IMR-90 (cell line): ENCODE measurements at regions not wholly inside any gene's neighbourhood (a gene's known extent, or its start where the extent isn't known, plus 50 kb on each side); places are given as distances from the start of the nearest gene placed in this dataset.

ENCODE experiments used
- ATAC-seq: fragments of 200-7000 bp; cut with Tn5 transposase; 2 replicates; pipeline ENCODE4 v1.9.1; 2020; ENCODE audit warnings: low read depth, mild to moderate bottlenecking, moderate library complexity
- BruUV-seq: library from RNA; stranded (reverse); fragments of 400-500 nt; replicated peaks from 2 replicates; lab custom pipeline; 2021; lab: Mats Ljungman, UMichigan
- CTCF ChIA-PET: fragments of 300-600 bp; formaldehyde crosslinking; extraction: SDS; loops from one replicate; lab custom pipeline; 2021; ENCODE audit warnings: antibody characterized with exemption; lab: Yijun Ruan, JAX
- POLR2A ChIA-PET: fragments of 300-600 bp; sonication (Branson Sonifier 250); formaldehyde crosslinking; loops from one replicate; lab custom pipeline; 2022; ENCODE audit warnings: antibody characterized with exemption; ENCODE audit not compliant: unreplicated experiment; lab: Charles Lee
- DNase-seq: peaks from one replicate; pipeline ENCODE4 v3.0.0; 2013
- H2AFZ ChIP-seq: replicated peaks from 2 replicates; pipeline ENCODE3; 2013; ENCODE audit warnings: low read length, mild to moderate bottlenecking; ENCODE audit not compliant: poor library complexity
- H2AK5ac ChIP-seq: 2 replicates; pipeline ENCODE4 v1.6.1; 2013; ENCODE audit warnings: low read depth, low read length, inconsistent platforms
- H2AK9ac ChIP-seq: replicated peaks from 2 replicates; pipeline ENCODE3; 2013; ENCODE audit warnings: mild to moderate bottlenecking, low read depth, low read length, moderate library complexity; ENCODE audit not compliant: poor library complexity
- H2BK120ac ChIP-seq: 2 replicates; pipeline ENCODE4 v1.6.1; 2013; ENCODE audit warnings: low read depth, low read length, inconsistent platforms
- H2BK15ac ChIP-seq: 3 replicates; pipeline ENCODE4 v1.6.1; 2013; ENCODE audit warnings: low read depth, low read length, inconsistent platforms
- H2BK20ac ChIP-seq: 2 replicates; pipeline ENCODE4 v1.6.1; 2013; ENCODE audit warnings: low read depth, mild to moderate bottlenecking, inconsistent platforms, low read length, moderate library complexity
- H2BK5ac ChIP-seq: 2 replicates; pipeline ENCODE4 v1.6.1; 2013; ENCODE audit warnings: mild to moderate bottlenecking, low read depth, low read length, inconsistent platforms; ENCODE audit not compliant: poor library complexity, severe bottlenecking
- H3K14ac ChIP-seq: replicated peaks from 2 replicates; pipeline ENCODE4 v1.6.1; 2013; ENCODE audit warnings: low read depth, low read length, inconsistent platforms
- H3K18ac ChIP-seq: 2 replicates; pipeline ENCODE4 v1.6.1; 2013; ENCODE audit warnings: low read depth, low read length, control low read depth
- H3K23ac ChIP-seq: 2 replicates; pipeline ENCODE4 v1.6.1; 2013; ENCODE audit warnings: low read depth, low read length, inconsistent platforms
- H3K27ac ChIP-seq: 2 replicates; pipeline ENCODE4 v1.5.1; 2013; ENCODE audit warnings: mild to moderate bottlenecking, control low read depth, low read length; ENCODE audit not compliant: insufficient read depth
- H3K27me3 ChIP-seq: 2 replicates; pipeline ENCODE4 v1.6.1; 2013; ENCODE audit warnings: low read length; ENCODE audit not compliant: control insufficient read depth, insufficient read depth
- H3K36me3 ChIP-seq: 2 replicates; pipeline ENCODE4 v1.6.1; 2013; ENCODE audit warnings: low read length, mixed read lengths; ENCODE audit not compliant: control insufficient read depth, insufficient read depth
- H3K4ac ChIP-seq: 2 replicates; pipeline ENCODE4 v1.6.1; 2013; ENCODE audit warnings: low read depth, low read length, inconsistent platforms
- H3K4me1 ChIP-seq: 2 replicates; pipeline ENCODE4 v1.6.1; 2013; ENCODE audit warnings: low read length, mixed read lengths; ENCODE audit not compliant: control insufficient read depth, insufficient read depth
- H3K4me2 ChIP-seq: 2 replicates; pipeline ENCODE4 v1.6.1; 2013; ENCODE audit warnings: low read depth, mild to moderate bottlenecking, control low read depth, low read length, moderate library complexity
- H3K4me3 ChIP-seq: 2 replicates; pipeline ENCODE4 v1.5.1; 2013; ENCODE audit warnings: low read depth, mild to moderate bottlenecking, control low read depth, low read length, moderate library complexity; ENCODE audit not compliant: insufficient read depth
- H3K56ac ChIP-seq: 2 replicates; pipeline ENCODE4 v1.6.1; 2013; ENCODE audit warnings: low read length, inconsistent platforms; ENCODE audit not compliant: insufficient read depth; ENCODE audit errors: extremely low read depth
- H3K79me1 ChIP-seq, 2 experiments: 2 replicates each; pipeline ENCODE4 v1.6.1; 2013; ENCODE audit warnings: low read length in 2 of 2, inconsistent platforms in 1 of 2, low read depth in 1 of 2
- H3K9ac ChIP-seq: 2 replicates; pipeline ENCODE4 v1.6.1; 2013; ENCODE audit warnings: low read depth, low read length, control low read depth
- H3K9me1 ChIP-seq: 2 replicates; pipeline ENCODE4 v1.6.1; 2013; ENCODE audit warnings: low read length, inconsistent platforms; ENCODE audit not compliant: insufficient read depth
- H3K9me3 ChIP-seq: 2 replicates; pipeline ENCODE4 v1.6.1; 2013; ENCODE audit warnings: low read length; ENCODE audit not compliant: control insufficient read depth, insufficient read depth
- H4K20me1 ChIP-seq: 2 replicates; pipeline ENCODE4 v1.6.1; 2013; ENCODE audit warnings: low read length, inconsistent platforms; ENCODE audit not compliant: insufficient read depth
- H4K5ac ChIP-seq: 2 replicates; pipeline ENCODE4 v1.6.1; 2013; ENCODE audit warnings: mild to moderate bottlenecking, low read depth, low read length, control low read depth
- H4K8ac ChIP-seq, 2 experiments: 2 replicates each; pipeline ENCODE4 v1.6.1; 2013; ENCODE audit warnings: low read depth in 2 of 2, low read length in 2 of 2, control low read depth in 1 of 2, inconsistent platforms in 1 of 2
- H4K91ac ChIP-seq: 2 replicates; pipeline ENCODE4 v1.6.1; 2013; ENCODE audit warnings: low read depth, low read length, inconsistent platforms; ENCODE audit not compliant: insufficient read depth
- CEBPB ChIP-seq: IDR thresholded peaks from 2 replicates; pipeline ENCODE4 v1.6.1; 2012; ENCODE audit warnings: low read depth, low read length, improper control_type of control experiment
- MAFK ChIP-seq: IDR thresholded peaks from 2 replicates; pipeline ENCODE4 v1.6.1; 2012; ENCODE audit warnings: low read depth, low read length, improper control_type of control experiment
- MXI1 ChIP-seq: IDR thresholded peaks from 2 replicates; pipeline ENCODE4 v1.6.1; 2012; ENCODE audit warnings: low read depth, mild to moderate bottlenecking, low read length, moderate library complexity, borderline replicate concordance
- RCOR1 ChIP-seq: IDR thresholded peaks from 2 replicates; pipeline ENCODE4 v1.6.1; 2012; ENCODE audit warnings: mild to moderate bottlenecking, low read length, improper control_type of control experiment; ENCODE audit not compliant: insufficient replicate concordance
- RFX5 ChIP-seq: IDR thresholded peaks from 2 replicates; pipeline ENCODE4 v1.8.0; 2012; ENCODE audit warnings: low read depth, mild to moderate bottlenecking, low read length, moderate library complexity
- WGBS, 2 experiments: methylation state at CpG; one replicate each; pipeline versions ENCODE4 v1.1.5 to v1.1.7; 2013; ENCODE audit warnings: missing lambda C conversion rate in 2 of 2; ENCODE audit not compliant: insufficient read length in 1 of 2; ENCODE audit errors: extremely low coverage in 2 of 2; 5-methylcytosine and 5-hydroxymethylcytosine counted together
- dilution Hi-C: fragments of 300-500 bp; cut with HindIII; formaldehyde crosslinking; loops from one replicate; pipeline ENCODE4 v1.14.3; 2018; ENCODE audit warnings: low sequenced_read_pairs; ENCODE audit not compliant: unreplicated experiment
- in situ Hi-C: fragments of 300-500 bp; cut with MboI; formaldehyde crosslinking; loops from 3 replicates; pipeline ENCODE4 v1.14.3; 2019; ENCODE audit warnings: low sequenced_read_pairs, inconsistent platforms, mixed read lengths
- intact Hi-C: fragments of 100-400 bp; cut with micrococcal nuclease; formaldehyde crosslinking; loops from 2 replicates; pipeline ENCODE4 v1.10.0; 2022

DNA sequence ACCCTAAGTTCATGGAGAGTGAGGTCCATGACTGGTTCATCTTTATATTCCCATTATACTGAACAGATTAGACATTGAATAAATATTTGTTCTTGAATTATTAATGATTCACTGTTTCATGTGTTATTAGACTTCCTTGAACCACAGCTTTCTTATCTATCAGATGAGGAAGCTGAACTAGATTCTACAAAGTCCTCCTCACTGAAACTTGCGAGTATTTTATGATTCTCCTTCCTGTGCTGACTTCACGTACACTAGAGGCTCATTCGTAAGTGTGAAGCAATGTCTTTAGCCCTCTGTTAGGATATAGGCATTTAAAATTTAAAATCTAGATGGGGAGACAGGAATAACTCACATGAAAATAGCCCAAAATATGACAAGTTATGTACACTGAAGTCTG is 95.6 kb upstream of the IRF2BP2 start:
- intact Hi-C loops (no loop called here), in situ Hi-C loops (no loop called here), dilution Hi-C loops (no loop called here)
- Histone ChIP-seq H3K56ac (no peak overlapping the region), H2BK5ac (no peak overlapping the region), H3K79me1 (no peaks in the 10 kb centered on the region), H3K27ac (no peak overlapping the region), H2BK120ac (no peak overlapping the region), H3K4me2 (no peak overlapping the region), H3K14ac (no peak overlapping the region), H3K9me3 (no peaks in the 10 kb centered on the region), H3K27me3 (no peaks in the 10 kb centered on the region), H4K91ac (no peak overlapping the region), H2AFZ (no peak overlapping the region), H3K36me3 (no peaks in the 10 kb centered on the region), H2AK5ac (no peak overlapping the region), H3K18ac (no peak overlapping the region), H2AK9ac (no peak overlapping the region), H4K5ac (no peak overlapping the region), H3K4me3 (no peak overlapping the region), H3K9ac (no peak overlapping the region), H3K9me1 (peaks cover 13% of the 10 kb centered on the region; the same call in 1 of the 2 replicates), H3K4me1 (peaks cover 6% of the 10 kb centered on the region), H4K8ac (no peak overlapping the region), H4K20me1 (no peaks in the 10 kb centered on the region), H2BK15ac (no peak overlapping the region), H2BK20ac (no peak overlapping the region), H3K23ac (no peak overlapping the region), H3K4ac (no peak overlapping the region)
- BruUV-seq = no TSS peak
- DNase-seq (no peak), ATAC-seq (no peak)
- ChIA-PET POLR2A (no interaction called here), CTCF (no interaction called here)
- WGBS, 2 experiments = no CpG with 5 or more reads among the region's 3 CpGs
- no peak for TF ChIP-seq MAFK
- TF ChIP-seq RFX5 = no peak
- no peak for TF ChIP-seq MXI1
- no peak for TF ChIP-seq CEBPB
- TF ChIP-seq RCOR1 = no peak
